Islet of Langerhans (tissue), 1 donor: ENCODE measurements at regions not wholly inside any gene's neighbourhood (a gene's known extent, or its start where the extent isn't known, plus 50 kb on each side); places are given as distances from the start of the nearest gene placed in this dataset.
"Not testable (repeated sequence)": the region's sequence is repeated elsewhere in the genome, so short reads cannot be mapped to it uniquely, and the experiment has no call there.

ENCODE experiments used
- FAIRE-seq: peaks from one replicate; lab custom pipeline; 2011; peaks lifted over from hg19 to GRCh38; lab: Jason Lieb, UNC

- FAIRE-seq = no peak
Observed at GRCh38 chr5:13045897-13046551, 898.5 kb downstream of the DNAH5 start.

GRCh38 chr5:13034061-13034460, 910.4 kb downstream of the DNAH5 start:
- no peak for FAIRE-seq

DNA sequence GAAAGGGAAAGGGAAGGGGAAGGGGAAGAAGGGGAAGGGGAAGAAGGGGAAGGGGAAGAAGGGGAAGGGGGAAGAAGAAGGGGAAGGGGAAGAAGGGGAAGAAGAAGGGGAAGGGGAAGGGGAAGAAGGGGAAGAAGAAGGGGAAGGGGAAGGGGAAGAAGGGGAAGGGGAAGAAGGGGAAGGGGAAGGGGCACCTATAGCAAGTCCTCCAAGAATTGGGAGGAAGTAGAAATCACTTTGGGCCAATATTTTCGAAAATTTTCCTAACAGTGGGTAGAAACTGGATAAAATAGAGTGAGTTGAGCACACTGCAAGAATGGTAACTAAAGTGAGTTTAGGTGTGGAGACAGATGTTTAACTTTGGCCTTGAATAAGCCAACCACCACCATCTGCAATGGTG, 915.3 kb downstream of the DNAH5 start:
- no peak for FAIRE-seq

DNA sequence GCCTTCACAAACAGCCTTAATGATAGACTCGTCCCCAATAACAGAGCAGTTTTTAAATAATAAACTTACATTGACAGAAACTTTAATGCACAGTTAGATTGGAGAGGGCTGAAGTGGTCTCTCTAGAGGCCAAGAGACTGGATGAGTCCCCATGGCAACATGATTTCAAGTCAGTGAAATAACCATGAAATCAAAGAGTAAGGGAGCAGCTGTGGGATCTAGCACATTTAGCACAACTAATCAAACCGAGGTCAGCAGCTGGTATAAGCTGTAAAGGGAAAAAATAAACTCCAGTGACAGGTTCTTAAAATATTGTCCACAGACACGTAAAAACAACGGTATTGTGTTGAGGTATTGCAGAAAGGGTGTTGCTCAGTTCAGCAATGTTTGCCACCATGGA, 916.6 kb downstream of the DNAH5 start:
- no peak for FAIRE-seq

- FAIRE-seq = no peak
Observed at GRCh38 chr5:13019729-13020128, 924.8 kb downstream of the DNAH5 start.

GRCh38 chr5:13003457-13003856, 941.0 kb downstream of the DNAH5 start:
- FAIRE-seq = no peak

- FAIRE-seq = no peak
Observed at GRCh38 chr5:12999667-13000066, 944.8 kb downstream of the DNAH5 start.

DNA sequence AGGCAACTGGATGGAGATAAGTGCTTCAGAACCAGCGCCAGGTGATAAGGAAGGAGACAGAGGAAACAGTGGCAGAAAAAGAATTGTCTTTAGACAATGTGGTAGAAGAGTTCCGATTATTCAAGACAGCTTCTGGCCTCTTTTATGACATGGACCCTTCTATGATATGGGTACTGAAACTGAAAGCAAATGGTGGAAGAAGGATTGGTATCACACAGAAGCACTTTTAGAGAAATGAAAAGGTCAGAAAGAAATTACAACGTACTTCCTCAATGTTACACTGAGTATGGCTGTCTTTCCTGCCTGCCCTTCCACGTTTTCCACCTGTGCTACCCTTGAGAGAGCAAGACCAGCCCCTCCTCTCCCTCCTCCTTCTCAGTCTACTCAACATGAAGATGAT, 959.3 kb downstream of the DNAH5 start:
- FAIRE-seq = no peak

- FAIRE-seq = no peak
Observed at GRCh38 chr5:12974856-12975255, 969.6 kb downstream of the DNAH5 start.

DNA sequence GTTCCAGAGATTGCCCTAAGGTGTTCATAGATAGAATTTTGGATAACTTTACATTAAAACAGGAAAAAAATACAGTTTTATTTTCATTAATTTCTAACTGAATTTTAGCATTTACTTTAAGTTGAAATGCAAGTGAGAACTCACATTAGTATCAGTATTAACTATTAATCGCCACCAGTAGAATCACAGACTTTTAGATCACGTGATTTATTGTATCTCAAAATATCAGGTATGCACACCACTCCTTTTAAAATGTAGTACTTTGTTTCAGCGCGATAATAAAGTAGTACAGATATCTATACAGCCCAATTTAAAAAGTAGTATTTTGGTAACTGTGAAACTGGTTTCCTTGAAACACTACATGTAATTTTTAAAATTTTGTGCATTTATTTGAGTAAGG, 978.7 kb downstream of the DNAH5 start:
- FAIRE-seq = no peak

DNA sequence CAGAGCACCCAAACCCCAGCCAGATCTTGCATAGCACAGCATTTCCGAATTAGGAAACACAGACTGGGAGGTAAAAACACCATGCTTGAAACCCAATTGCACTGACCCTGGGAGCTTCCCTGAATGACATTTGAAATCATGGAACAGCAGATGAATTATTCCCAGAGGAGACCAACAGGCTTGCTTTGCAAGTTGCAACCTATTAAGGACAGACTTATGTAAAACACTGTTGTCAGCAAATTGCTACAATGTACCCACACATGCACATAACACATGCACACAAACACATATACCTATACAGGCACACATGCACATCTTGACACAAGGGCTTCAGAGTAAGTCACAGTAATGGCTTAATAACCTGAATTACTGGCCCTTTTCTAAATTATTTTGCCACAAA, 984.8 kb downstream of the DNAH5 start:
- no peak for FAIRE-seq

DNA sequence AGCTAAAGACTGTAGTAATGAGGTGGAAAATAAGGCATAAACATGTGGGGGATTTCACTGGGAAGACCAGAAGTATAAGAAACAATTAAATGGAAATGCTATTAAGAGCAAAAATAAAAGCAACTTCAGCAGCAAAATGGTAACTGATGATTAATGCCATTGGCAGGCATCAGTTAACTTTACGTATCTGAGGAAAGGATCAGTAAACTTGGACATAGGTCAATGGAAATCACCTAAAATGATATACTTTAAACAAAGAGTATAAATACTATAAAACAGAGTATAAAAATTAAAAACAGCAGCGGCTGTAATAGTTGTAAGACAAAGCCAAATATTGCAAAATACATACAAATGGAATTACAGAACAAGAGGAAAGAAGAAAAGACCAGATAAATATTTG, 992.1 kb downstream of the DNAH5 start:
- no peak for FAIRE-seq

DNA sequence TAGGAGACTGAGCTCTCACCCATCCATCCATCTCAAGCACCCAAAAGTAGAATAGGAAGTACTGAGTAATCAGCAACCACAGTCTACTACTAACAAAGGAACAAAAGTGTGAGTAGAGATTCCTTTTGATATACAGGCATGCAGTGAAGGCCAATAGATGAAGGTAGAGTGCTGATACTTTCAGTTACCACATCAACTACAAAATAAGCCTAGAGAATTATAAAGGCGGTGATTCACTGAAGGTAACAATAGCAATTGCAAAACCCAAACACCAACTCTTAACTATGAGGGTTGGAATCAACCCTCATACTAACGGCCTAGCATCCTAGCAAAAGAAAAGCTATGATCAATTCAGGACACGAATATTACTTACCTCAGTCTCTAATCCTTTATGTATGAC, 992.6 kb downstream of the DNAH5 start:
- FAIRE-seq = no peak

DNA sequence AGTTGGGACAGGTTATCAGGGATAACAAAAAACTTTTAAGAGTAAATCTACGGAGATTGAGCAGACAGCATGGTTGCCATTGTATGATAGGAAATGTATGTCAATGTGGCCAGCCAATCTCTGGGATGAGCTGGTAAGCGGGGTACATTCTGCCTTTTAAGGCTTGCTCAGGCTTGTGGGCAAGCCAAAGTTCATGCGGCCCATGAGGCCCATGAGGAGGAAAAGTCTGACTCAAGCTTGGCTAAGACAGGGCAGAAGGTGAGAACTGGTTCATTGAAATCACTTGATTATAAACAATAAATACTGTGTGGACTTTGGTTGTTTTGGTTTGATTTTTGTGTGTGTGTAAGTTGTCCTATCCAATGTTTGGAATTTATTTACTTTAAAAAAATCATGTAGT, 997.1 kb downstream of the DNAH5 start:
- FAIRE-seq = no peak

DNA sequence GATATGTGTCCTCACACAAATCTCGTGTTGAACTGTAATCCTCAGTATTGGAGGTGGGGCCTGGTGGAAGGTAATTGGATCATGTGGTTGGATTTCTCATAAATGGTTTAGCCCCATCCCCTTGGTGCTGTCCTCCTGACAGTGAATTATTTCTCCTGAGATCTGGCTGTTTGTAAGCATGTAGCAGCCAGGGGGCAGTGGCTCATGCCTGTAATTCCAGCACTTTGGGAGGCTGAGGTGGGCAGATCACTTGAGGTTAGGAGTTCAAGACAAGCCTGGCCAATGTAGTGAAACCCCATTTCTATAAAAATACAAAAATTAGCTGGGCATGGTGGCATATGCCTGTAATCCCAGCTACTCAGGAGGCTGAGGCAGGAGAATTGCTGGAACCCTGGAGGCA, 999.0 kb downstream of the DNAH5 start:
- not testable (repeated sequence) for FAIRE-seq

GRCh38 chr5:12936221-12936620, 1008.3 kb downstream of the DNAH5 start:
- FAIRE-seq = no peak

- no peak for FAIRE-seq
Observed at GRCh38 chr5:12934722-12935121, 1009.8 kb downstream of the DNAH5 start.

GRCh38 chr5:12920527-12920926, 1016.3 kb upstream of the CTNND2 start:
- FAIRE-seq = no peak

GRCh38 chr5:12911156-12911555, 1006.9 kb upstream of the CTNND2 start:
- FAIRE-seq = no peak

- FAIRE-seq = no peak
Observed at GRCh38 chr5:12910641-12911040, 1006.4 kb upstream of the CTNND2 start.

GRCh38 chr5:12902611-12903010, 998.4 kb upstream of the CTNND2 start:
- FAIRE-seq = no peak

DNA sequence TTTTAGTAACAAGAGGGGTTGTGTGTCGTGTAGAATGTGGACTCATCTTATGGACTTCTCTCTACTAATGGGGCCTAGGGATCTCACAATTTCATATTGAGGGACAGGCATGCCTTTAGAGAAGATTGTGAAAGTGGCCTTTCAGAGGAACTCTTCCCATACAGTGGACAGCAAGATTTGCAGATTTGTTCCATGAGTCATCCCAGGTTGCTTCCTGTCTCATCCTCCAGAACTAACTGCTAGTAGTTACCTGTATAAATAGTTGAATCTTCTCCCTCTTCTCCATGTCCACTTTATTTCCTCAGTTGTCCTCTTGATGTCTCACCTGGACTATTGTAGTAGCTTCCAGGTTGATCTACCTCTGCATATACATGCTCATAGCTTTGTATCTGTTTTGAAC, 997.5 kb upstream of the CTNND2 start:
- no peak for FAIRE-seq

DNA sequence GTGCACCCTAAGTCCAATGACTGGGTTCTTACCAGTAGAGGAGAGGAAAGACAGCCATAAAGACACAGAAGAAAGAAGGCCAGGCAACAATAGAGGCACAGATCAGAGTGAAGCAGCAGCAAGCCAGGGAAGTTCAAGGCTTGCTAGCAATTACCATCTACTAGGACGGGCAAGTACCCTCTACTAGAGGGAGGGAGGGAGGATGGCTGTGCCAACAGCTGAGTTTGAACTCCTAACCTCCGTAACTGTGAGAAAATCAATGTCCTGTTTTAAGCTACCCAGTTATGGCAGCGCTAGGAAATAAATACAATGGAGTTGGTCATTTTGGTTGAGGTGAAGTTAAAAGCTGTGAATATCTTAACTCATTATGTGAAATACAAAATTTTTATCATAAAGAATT, 991.8 kb upstream of the CTNND2 start:
- no peak for FAIRE-seq

DNA sequence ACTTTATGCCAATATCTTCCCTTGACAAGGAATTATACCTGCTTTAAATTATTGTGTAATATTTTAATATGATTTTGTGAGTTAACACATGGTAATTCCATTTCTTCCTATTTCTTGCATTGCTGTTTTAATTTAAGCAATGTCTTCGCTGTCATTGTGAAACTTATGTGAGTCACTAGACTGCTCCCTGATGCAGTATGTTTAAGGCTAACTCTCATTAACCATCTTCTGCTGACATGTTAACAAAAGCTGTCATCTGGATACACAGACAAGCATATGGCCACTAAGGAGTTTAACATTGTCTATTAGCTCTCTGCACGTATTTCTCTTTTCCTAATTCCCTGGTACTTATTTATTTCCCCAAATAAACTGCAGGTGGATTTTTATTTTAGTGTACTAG, 980.8 kb upstream of the CTNND2 start:
- FAIRE-seq = no peak

GRCh38 chr5:12883395-12883794, 979.1 kb upstream of the CTNND2 start:
- no peak for FAIRE-seq
